GM23338 (cell line): ENCODE measurements at regions not wholly inside any gene's neighbourhood (a gene's known extent, or its start where the extent isn't known, plus 50 kb on each side); places are given as distances from the start of the nearest gene placed in this dataset.

Source experiments
- ATAC-seq: fragments of 200-7000 bp; cut with Tn5 transposase; 3 replicates; pipeline ENCODE4 v1.9.1; 2020
- DNase-seq: peaks from one replicate; pipeline ENCODE4 v3.0.0-alpha.2; 2015; ENCODE audit warnings: low spot score
- H2AFZ ChIP-seq: fragments of 200-600 bp; sonication (generic); 2 replicates; pipeline ENCODE4 v1.8.0; 2016; ENCODE audit warnings: antibody characterized with exemption, mild to moderate bottlenecking, moderate library complexity
- H3F3A ChIP-seq: fragments of 200-600 bp; sonication (generic); replicated peaks from 2 replicates; pipeline ENCODE4 v1.8.0; 2017; ENCODE audit warnings: antibody characterized with exemption, mixed run types, low read depth
- H3K27ac ChIP-seq: fragments of 200-600 bp; sonication (generic); 2 replicates; pipeline ENCODE4 v1.6.1; 2016; ENCODE audit warnings: low read depth
- H3K27me3 ChIP-seq: fragments of 200-600 bp; sonication (generic); 2 replicates; pipeline ENCODE4 v1.8.0; 2016; ENCODE audit warnings: mild to moderate bottlenecking, mixed run types, moderate library complexity; ENCODE audit not compliant: insufficient read depth
- H3K36me3 ChIP-seq: fragments of 200-600 bp; sonication (generic); 2 replicates; pipeline ENCODE4 v1.8.0; 2016; ENCODE audit warnings: mild to moderate bottlenecking; ENCODE audit not compliant: insufficient read depth
- H3K4me1 ChIP-seq: fragments of 200-600 bp; sonication (generic); 2 replicates; pipeline ENCODE4 v1.8.0; 2016; ENCODE audit warnings: mild to moderate bottlenecking, moderate library complexity; ENCODE audit not compliant: insufficient read depth
- H3K4me2 ChIP-seq: fragments of 200-600 bp; sonication (generic); 2 replicates; pipeline ENCODE4 v1.7.1; 2017; ENCODE audit warnings: mixed run types
- H3K4me3 ChIP-seq: fragments of 200-600 bp; sonication (generic); 2 replicates; pipeline ENCODE4 v1.6.1; 2016; ENCODE audit warnings: mixed run types
- H3K79me2 ChIP-seq: fragments of 200-600 bp; sonication (generic); replicated peaks from 2 replicates; pipeline ENCODE4 v1.8.0; 2017; ENCODE audit warnings: mild to moderate bottlenecking; ENCODE audit not compliant: insufficient read depth
- H3K9me2 ChIP-seq: fragments of 200-600 bp; sonication (generic); 2 replicates; pipeline ENCODE4 v1.8.0; 2017; ENCODE audit not compliant: insufficient read depth
- H4K20me1 ChIP-seq: fragments of 200-600 bp; sonication (generic); replicated peaks from 2 replicates; pipeline ENCODE4 v1.8.0; 2017; ENCODE audit warnings: mild to moderate bottlenecking; ENCODE audit not compliant: insufficient read depth
- H3K27ac Mint-ChIP-seq: 2 replicates; pipeline ENCODE4 v1.8.0; 2020; ENCODE audit warnings: inconsistent platforms, mild to moderate bottlenecking, moderate library complexity, mixed read lengths
- H3K27me3 Mint-ChIP-seq: 3 replicates; pipeline ENCODE4 v1.8.0; 2022; ENCODE audit warnings: low read depth, mild to moderate bottlenecking, moderate library complexity, mixed read lengths, inconsistent platforms; ENCODE audit not compliant: insufficient read depth, poor library complexity
- H3K36me3 Mint-ChIP-seq: 3 replicates; pipeline ENCODE4 v1.8.0; 2021; ENCODE audit warnings: low read depth, mild to moderate bottlenecking, inconsistent platforms, moderate library complexity, mixed read lengths
- H3K4me1 Mint-ChIP-seq: 3 replicates; pipeline ENCODE4 v1.8.0; 2020; ENCODE audit warnings: mild to moderate bottlenecking, inconsistent platforms, mixed read lengths
- H3K4me3 Mint-ChIP-seq: 3 replicates; pipeline ENCODE4 v1.8.0; 2021; ENCODE audit warnings: moderate library complexity, mild to moderate bottlenecking, inconsistent platforms, mixed read lengths
- H3K9me3 Mint-ChIP-seq: 3 replicates; pipeline ENCODE4 v1.8.0; 2020; ENCODE audit warnings: moderate library complexity, mild to moderate bottlenecking, inconsistent platforms, mixed read lengths
- CREB1 ChIP-seq: fragments of 250-450 bp; sonication (Bioruptor Pico); IDR thresholded peaks from 2 replicates; pipeline ENCODE4 v1.5.0; 2020; ENCODE audit warnings: low read depth, mild to moderate bottlenecking, moderate library complexity
- CTCF ChIP-seq, 2 experiments: fragments of 200-600 bp in 1 of 2; sonication (generic) in 1 of 2; conservative IDR thresholded peaks; 2 replicates each; pipeline versions ENCODE4 v1.5.1 to v1.6.1; 2016 to 2017; ENCODE audit warnings: antibody characterized with exemption in 2 of 2, low read depth in 2 of 2, mild to moderate bottlenecking in 2 of 2, moderate library complexity in 1 of 2
- ETS1 ChIP-seq: IDR thresholded peaks from 2 replicates; pipeline ENCODE4 v1.6.1; 2016; ENCODE audit warnings: antibody characterized with exemption
- EZH2 ChIP-seq: fragments of 200-600 bp; sonication (generic); IDR thresholded peaks from one replicate; pipeline ENCODE4 v1.8.0; 2017; ENCODE audit warnings: antibody characterized with exemption, mild to moderate bottlenecking, low read depth; ENCODE audit not compliant: unreplicated experiment
- EZH2phosphoT487 ChIP-seq: fragments of 200-600 bp; sonication (generic); IDR thresholded peaks from one replicate; pipeline ENCODE4 v1.8.1; 2018; ENCODE audit warnings: antibody characterized with exemption; ENCODE audit not compliant: unreplicated experiment
- JUNB ChIP-seq: IDR thresholded peaks from one replicate; pipeline ENCODE4 v1.6.1; 2016; ENCODE audit warnings: antibody characterized with exemption; ENCODE audit not compliant: unreplicated experiment
- POLR2AphosphoS5 ChIP-seq: IDR thresholded peaks from 2 replicates; pipeline ENCODE4 v1.6.1; 2016; ENCODE audit warnings: antibody characterized with exemption, low read depth
- REST ChIP-seq: IDR thresholded peaks from one replicate; pipeline ENCODE4 v1.6.1; 2018; ENCODE audit warnings: antibody characterized with exemption; ENCODE audit not compliant: unreplicated experiment
- ZNF331 ChIP-seq: fragments of 250-450 bp; sonication (Bioruptor Pico); IDR thresholded peaks from 2 replicates; pipeline ENCODE4 v1.5.0; 2020; ENCODE audit warnings: low read depth, mild to moderate bottlenecking, moderate library complexity
- ZNF462 ChIP-seq: fragments of 250-450 bp; sonication (Bioruptor Pico); IDR thresholded peaks from 2 replicates; pipeline ENCODE4 v1.5.0; 2020; ENCODE audit warnings: mild to moderate bottlenecking, moderate library complexity

GRCh38 chr5:173705512-173706044 is 89.1 kb upstream of the BOD1 start:
- Histone ChIP-seq H3K4me2 (no peak overlapping the region), H3K79me2 (no peaks in the 10 kb centered on the region), H3K9me2 (no peaks in the 10 kb centered on the region), H3K27me3 (no peaks in the 10 kb centered on the region), H3F3A (no peaks in the 10 kb centered on the region), H3K36me3 (no peaks in the 10 kb centered on the region), H3K4me3 (no peak overlapping the region), H3K27ac (no peak overlapping the region), H2AFZ (no peak overlapping the region), H3K4me1 (no peaks in the 10 kb centered on the region), H4K20me1 (no peaks in the 10 kb centered on the region)
- Mint-ChIP-seq H3K27me3 (no peaks in the 10 kb centered on the region), H3K4me1 (peaks cover 11% of the 10 kb centered on the region; the same call in 2 of the 3 replicates), H3K9me3 (no peaks in the 10 kb centered on the region), H3K36me3 (no peaks in the 10 kb centered on the region), H3K27ac (no peak overlapping the region), H3K4me3 (no peak overlapping the region)
- ATAC-seq (no peak), DNase-seq (no peak)
- TF ChIP-seq ZNF462 (CRISPR knock-in tag): no peak
- no peak for TF ChIP-seq CTCF (conservative IDR thresholded peaks at IDR 0.05; ENCODE audit: low read depth in 2 of 2)
- no peak for TF ChIP-seq ZNF331

GRCh38 chr5:173706700-173707099 is 90.2 kb upstream of the BOD1 start:
- Mint-ChIP-seq H3K36me3 (no peaks in the 10 kb centered on the region), H3K9me3 (no peaks in the 10 kb centered on the region), H3K27me3 (no peaks in the 10 kb centered on the region), H3K4me3 (no peak overlapping the region), H3K27ac (no peak overlapping the region), H3K4me1 (peaks cover 9% of the 10 kb centered on the region; the same call in 2 of the 3 replicates)
- Histone ChIP-seq H4K20me1 (no peaks in the 10 kb centered on the region), H3K27me3 (no peaks in the 10 kb centered on the region), H3K4me2 (no peak overlapping the region), H3K36me3 (no peaks in the 10 kb centered on the region), H3F3A (no peaks in the 10 kb centered on the region), H3K4me1 (no peaks in the 10 kb centered on the region), H2AFZ (no peak overlapping the region), H3K4me3 (no peak overlapping the region), H3K79me2 (no peaks in the 10 kb centered on the region), H3K9me2 (peaks cover 4% of the 10 kb centered on the region; the same call in 1 of the 2 replicates), H3K27ac (no peak overlapping the region)
- DNase-seq: no peak
- no peak for ATAC-seq
- TF ChIP-seq EZH2phosphoT487 (no peak), CREB1 (CRISPR knock-in tag) (no peak), JUNB (no peak), REST (no peak), ETS1 (no peak), EZH2 (no peak), POLR2AphosphoS5 (no peak)
